ENCODE measurements at regions not wholly inside any gene's neighbourhood (a gene's known extent, or its start where the extent isn't known, plus 50 kb on each side); places are given as distances from the start of the nearest gene placed in this dataset.

DNA sequence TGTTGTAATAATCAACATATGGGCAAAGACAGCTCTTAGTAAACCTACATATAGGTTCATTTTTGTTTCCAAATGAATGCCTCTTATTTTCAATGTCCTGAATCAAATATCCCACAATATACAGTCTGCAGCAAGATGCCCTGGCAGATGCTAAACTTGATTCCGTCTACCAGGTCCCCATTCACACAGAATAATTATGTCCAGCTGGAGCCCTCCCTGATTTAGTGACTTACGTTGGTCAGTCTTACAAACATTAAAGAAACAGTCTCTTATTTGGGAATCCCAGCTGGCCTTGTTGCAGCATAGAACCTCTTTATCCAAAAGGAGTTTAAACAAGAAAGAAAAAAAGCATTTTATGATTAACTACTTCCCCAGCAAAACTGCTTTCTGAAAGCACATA is 82.7 kb upstream of the BMP4 start:
- TF ChIP-seq, protein P1, sequence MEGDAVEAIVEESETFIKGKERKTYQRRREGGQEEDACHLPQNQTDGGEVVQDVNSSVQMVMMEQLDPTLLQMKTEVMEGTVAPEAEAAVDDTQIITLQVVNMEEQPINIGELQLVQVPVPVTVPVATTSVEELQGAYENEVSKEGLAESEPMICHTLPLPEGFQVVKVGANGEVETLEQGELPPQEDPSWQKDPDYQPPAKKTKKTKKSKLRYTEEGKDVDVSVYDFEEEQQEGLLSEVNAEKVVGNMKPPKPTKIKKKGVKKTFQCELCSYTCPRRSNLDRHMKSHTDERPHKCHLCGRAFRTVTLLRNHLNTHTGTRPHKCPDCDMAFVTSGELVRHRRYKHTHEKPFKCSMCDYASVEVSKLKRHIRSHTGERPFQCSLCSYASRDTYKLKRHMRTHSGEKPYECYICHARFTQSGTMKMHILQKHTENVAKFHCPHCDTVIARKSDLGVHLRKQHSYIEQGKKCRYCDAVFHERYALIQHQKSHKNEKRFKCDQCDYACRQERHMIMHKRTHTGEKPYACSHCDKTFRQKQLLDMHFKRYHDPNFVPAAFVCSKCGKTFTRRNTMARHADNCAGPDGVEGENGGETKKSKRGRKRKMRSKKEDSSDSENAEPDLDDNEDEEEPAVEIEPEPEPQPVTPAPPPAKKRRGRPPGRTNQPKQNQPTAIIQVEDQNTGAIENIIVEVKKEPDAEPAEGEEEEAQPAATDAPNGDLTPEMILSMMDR (optimal IDR thresholded peaks at IDR 0.05 in 1 of 3, IDR thresholded peaks at IDR 0.05 in 1 of 3, conservative IDR thresholded peaks at IDR 0.05 in 1 of 3; ENCODE audit: extremely low read depth in 1 of 3, insufficient read depth in 2 of 3, low read length in 3 of 3), result no peak
- TF ChIP-seq EZH2 (IDR thresholded peaks at IDR 0.05; ENCODE audit: low read length), result no peak
